OCI-LY1 (cell line): ENCODE measurements at regions not wholly inside any gene's neighbourhood (a gene's known extent, or its start where the extent isn't known, plus 50 kb on each side); places are given as distances from the start of the nearest gene placed in this dataset.

Source experiments
- EZH2 ChIP-seq: fragments of 200-600 bp; sonication (generic), shearing (Covaris generic); IDR thresholded peaks from 2 replicates; pipeline ENCODE4 v1.8.0; 2017; ENCODE audit warnings: borderline replicate concordance, mixed run types, mild to moderate bottlenecking, antibody characterized with exemption, low read length, moderate library complexity, mixed read lengths
- TF ChIP-seq, protein P1 (sequence below): fragments of 200-600 bp; sonication (generic), shearing (Covaris generic); IDR thresholded peaks from 2 replicates; pipeline ENCODE4 v1.5.1; 2017; ENCODE audit warnings: mild to moderate bottlenecking, antibody characterized with exemption, low read length, moderate library complexity, mixed read lengths

DNA sequence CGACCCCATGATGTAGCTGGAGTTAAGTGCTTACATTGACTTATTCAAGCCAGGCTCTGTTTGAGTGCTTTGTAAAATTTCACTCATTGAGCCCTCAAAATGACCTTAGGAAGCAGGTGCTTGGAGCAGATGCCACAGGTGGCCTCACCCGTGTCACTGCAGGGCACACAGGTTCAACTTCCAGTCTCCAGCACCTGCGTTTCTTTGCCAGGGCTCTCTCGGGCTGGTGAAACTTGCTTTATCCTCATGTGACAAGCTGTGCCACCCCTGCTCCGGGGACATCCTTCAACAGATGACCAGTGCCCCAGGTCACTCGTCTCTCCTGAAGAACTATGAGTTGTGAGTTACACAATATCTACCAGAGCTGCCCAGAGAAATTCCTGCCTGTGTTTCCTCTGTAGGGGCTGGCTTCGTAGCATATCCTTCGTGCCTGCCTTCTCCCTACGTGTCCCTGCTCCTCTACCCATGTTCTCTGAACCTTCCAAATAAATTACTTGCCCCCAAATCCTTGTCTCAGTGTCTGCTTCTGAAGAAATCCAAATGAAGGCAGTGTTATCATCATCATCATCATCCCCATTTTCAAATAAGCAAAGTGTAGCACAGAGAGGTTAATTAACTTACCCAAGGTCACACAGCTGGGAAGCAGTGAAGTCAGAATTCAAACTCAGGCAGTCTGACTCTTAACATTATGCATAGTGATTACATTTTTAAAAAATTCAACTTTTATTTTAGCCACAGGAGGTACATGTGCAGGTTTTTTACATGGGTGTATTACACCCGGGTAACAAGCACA lies 352.5 kb downstream of the NPIPA8 start:
- TF ChIP-seq, protein P1, sequence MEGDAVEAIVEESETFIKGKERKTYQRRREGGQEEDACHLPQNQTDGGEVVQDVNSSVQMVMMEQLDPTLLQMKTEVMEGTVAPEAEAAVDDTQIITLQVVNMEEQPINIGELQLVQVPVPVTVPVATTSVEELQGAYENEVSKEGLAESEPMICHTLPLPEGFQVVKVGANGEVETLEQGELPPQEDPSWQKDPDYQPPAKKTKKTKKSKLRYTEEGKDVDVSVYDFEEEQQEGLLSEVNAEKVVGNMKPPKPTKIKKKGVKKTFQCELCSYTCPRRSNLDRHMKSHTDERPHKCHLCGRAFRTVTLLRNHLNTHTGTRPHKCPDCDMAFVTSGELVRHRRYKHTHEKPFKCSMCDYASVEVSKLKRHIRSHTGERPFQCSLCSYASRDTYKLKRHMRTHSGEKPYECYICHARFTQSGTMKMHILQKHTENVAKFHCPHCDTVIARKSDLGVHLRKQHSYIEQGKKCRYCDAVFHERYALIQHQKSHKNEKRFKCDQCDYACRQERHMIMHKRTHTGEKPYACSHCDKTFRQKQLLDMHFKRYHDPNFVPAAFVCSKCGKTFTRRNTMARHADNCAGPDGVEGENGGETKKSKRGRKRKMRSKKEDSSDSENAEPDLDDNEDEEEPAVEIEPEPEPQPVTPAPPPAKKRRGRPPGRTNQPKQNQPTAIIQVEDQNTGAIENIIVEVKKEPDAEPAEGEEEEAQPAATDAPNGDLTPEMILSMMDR: no peak
- TF ChIP-seq EZH2: no peak
